DMS79 treated with DMSO at 0.1 percent for 48 hours (cell line): ENCODE measurements at regions not wholly inside any gene's neighbourhood (a gene's known extent, or its start where the extent isn't known, plus 50 kb on each side); places are given as distances from the start of the nearest gene placed in this dataset.

Source experiments
- DNase-seq: peaks from one replicate; lab custom pipeline; 2025; lab: John Stamatoyannopoulos, UW

DNA sequence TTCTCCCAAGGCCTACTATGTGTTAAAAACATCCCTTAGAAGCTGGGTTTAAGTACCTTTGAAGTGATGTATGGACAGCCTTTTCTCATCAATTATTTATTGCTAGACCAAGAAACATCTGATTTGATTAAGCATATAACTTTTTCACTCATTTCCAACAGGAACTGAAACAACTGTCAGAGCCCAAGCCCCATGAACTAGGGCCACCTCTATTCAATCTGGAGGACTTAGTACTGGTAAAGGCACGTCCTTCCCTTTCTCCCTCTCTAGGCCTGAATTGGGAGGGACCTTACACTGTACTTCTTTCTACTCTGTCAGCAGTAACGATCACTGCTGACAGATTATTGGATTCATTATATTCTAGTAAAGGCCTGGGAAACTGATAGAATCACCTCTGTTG, 612.0 kb upstream of the CDH8 start:
- DNase-seq: no peak

DNA sequence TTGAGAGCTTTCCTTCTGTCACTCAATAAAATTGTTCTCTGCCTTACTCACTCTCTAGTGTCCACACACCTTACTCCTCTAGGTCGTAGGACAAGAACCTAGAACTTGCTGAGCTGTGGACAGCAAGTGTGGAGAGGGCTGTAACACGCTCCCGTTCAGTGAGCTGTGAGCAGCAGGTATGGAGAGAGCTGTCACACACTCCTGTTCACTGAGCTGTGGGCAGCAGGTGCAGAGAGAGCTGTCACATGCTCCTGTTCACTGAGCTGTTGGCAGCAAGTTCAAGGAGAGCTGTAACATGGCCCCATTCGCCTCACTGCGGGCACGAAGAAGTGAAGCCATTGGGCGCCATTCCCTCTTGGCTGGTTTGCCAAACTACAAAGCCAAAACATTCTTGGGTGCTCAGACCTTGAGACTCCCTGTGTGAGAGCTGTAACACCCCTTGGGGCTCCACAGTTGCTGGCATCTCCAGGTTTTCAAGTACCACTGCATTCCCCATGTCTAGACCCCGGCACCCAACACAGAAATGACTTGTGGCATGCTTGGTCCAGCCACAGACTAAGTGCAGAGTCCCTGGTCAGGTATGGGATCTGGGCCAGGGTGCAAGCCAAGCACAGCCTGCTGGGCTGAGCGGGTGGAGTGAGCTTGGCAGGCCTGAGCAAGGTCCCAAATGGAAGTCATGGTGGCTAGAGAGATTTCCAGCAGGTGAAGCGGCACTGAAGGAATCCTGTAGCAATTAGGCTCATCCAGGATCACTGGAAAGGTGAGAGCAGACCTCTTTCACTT, 608.0 kb upstream of the CDH8 start:
- no peak for DNase-seq

DNA sequence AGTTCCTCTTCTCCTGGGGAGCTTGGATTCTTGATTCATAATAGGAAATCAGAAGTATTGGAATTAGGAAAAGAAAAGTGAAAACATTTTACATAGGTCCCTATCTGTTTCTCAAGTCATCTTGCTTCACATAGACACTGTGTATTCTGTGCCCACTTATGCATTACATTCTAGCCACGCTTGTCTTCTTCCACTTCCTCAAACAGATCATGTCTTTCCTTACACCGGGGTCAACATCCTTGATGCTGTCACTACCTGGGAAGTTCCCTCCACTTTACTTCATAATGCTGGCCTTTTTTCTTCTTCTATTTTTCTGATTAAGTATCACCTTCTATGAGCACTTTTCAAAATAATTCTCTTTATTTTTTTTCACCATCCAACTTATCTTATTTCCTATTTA, 606.4 kb upstream of the CDH8 start:
- DNase-seq: no peak

DNA sequence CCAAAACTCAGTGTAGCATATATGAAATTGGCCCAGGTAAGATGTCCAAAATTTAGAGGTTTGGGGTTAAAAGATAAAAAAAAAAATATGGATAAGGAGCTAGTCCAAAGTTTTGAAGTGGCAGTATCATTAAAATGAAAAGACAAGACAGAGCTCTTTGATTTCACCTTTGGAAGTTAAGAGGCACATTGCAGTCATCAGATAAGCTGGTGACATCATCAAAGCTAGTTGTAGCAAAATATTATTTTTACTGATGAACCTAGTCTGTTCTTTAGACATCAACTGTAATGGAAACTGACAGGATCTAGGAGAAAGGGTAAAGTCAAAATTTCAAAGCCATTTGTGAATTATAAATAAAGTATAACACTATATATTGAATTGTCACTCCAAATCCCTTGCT, 603.7 kb upstream of the CDH8 start:
- no peak for DNase-seq

DNA sequence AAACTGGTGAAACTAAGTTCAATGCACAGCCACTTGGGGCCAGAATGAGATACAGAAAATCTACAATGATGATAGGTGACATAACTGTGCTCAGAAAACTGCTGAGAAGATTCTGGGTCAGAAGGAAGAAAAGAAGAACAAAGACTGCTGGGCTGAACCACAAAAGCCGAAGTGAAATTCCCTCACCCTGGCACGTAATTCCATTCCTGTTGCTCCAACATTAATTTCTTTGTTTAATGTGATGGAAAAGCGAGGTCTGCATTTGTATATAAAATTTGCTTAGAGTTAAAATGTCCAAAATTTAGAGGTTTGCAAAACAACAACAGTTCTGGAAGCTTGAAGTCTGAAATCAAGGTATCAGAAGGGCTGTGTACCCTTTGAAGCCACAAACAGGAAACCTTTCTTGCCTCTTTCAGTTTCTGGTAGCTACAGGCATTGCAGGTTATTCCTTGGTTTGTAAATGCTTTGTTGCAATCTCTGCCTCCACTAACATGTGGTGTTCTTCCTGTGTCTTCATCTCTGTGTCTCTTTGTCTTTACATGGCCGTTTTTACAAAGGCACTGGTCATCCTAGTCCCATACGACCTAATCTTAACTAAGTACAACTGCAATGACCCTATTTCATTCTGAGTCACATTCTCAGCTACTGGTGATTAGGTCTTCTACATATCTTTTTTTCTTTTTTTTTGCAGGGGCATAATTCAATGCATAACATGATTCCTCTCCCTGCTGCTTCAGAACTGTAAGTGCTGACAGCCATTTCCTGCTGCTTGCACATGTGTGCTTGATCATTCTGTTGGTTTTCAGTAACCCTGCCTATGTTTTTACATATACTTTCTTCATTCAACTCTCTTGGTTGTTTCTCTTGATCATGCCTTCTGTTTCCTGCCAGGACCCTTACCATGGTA, 603.0 kb upstream of the CDH8 start:
- DNase-seq: no peak

DNA sequence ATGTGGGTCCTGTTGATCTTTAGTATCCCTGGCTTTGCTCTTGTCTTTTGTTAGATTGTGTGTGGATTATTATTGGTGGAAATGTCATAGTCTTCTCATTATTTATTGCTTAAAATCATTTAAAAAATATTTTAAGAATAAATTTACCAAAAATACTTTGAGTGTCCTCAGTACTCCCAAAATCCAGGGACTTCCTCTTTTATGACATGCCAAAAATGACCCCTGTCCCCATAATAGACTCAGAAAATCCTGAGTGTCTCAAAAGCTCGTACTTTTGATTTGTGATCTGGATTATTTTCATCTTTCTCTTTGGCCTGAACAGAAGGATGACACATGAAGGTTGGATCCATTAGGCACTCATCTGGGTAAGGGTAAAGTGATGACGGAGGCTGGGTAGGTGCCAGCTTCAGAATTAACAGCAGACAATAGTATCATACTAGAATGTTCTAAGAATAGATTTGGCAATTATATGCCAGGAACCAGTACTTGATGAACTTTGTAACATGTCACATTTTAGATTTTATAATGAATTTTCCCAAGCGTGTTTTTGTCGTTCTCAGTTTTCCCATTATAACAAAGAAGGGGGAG, 602.2 kb upstream of the CDH8 start:
- no peak for DNase-seq

DNA sequence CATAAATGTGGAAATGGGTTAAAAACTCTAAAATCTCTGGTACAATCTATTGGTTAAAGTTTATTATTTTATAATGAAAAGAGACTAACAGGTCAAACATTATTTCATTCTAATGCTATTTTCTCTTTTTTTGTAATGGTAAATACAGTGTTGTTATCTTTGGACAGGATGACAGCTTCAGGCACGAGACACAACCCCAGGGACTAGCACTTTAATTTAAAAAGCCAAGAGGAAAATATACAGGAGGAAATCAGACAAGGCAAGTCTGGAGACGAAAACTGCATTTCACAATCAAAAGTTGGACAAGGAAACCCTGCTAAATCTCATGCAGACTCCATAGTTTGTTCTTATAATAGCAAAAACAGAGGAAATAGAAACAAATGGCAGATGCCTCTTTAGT, 589.1 kb upstream of the CDH8 start:
- DNase-seq: no peak

DNA sequence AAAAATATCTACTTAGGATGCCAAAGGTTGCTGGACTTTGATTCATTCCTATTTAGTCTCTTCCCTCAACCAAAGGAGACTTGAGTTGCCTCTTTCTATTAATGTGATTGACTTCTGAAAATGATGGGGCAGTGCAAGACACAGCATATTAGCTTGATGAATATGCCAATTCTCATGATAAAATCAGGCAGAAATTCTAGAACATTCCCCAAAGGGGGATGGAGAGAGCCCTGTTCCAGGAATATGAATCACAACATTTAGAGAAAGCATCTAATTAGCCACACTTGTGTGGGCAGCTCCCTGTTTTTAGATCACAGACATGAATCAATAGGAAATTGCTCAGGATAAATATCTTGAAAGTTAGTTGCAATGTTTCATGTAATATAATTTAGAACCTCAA, 584.0 kb upstream of the CDH8 start:
- no peak for DNase-seq

DNA sequence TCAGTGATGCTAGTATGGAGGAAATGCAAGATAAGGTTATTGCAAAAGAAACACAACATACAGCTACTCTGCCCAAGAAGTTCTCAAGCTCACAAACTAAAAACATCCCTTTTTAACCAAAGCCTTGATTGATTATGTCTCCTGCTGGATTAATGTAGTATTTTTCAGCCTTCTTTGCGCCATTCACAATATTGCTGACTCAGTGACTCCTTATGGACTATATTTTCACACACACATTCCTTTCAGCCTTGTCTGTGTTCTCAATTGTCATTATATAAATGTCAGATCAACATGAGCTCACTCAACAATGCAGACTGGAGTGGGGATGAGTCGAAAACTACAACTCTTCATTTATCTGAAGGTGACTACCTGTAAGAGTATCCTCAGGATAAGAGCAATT, 579.3 kb upstream of the CDH8 start:
- DNase-seq: no peak

DNA sequence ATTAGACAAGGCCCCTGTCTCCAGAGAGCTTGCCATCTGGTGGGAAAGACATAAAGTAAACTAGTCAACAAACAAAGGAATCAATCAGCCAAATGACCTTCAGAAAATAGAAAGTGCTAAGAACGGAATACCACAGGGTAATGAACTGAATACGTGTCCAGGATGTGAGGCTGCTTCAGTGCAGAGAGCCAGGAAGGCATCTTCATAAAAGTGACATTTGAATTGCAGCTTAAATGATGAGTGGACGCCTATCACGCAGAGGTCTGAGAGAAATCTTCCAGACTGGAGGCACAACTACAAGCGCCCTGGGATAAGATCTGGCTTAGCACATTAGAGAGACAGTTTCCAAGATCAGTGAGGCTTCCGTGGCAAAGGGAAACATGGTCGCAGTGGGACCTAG, 574.1 kb upstream of the CDH8 start:
- no peak for DNase-seq

DNA sequence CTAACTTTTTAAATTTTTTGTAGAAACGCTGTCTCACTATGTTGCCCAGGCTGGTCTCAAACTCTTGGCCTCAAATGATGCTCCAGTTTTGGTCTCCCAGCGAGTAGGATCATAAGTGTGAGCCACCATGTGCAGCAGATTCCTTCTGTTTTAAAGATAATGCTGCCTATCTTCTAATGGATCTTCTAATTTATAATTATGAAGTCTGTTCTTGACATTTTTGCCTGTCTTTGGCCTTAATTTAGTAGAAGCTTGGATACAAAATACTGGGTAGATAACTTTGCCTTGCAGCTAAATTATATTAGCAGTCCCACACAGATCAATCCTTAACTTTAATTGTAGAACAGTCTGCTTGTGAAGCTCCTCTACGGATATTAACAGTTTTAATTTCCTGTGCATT, 566.6 kb upstream of the CDH8 start:
- DNase-seq: no peak

DNA sequence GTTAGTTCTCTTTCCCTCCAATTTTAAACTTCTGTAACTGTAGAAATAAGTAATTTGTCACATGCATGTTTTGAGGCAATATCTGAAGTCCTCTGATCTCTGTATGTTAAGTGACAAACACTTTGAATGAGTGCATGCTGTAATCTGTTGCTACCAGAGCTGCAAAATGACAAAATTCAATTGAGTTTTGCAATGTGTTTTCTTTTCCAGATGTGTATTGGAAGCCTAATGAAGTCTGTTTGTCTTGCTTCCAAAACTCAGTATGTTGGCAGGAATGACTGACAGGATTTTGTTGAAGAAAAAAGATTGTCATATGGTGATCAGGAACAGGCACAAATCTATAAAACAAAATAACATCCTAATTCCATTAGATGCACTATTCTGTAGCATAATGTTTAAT, 561.6 kb upstream of the CDH8 start:
- no peak for DNase-seq

DNA sequence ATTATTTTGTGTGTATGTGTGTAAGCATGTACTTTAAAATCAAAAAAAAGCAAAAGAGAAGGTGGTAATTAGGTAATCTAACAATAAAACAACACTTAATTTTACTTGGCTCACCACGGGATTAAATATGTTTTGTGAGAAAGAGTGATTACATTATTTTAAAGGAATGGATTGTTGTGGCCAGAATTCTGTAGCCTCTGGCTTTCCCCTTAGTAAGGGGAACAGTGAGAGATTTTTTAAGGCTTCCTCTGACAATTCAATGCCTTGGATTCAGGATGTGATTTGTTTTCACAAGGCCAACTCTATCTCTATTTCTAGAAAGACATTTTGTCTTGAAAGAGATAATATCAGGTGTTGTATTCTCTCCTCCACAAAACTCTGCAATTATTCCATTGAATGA, 560.3 kb upstream of the CDH8 start:
- no peak for DNase-seq

DNA sequence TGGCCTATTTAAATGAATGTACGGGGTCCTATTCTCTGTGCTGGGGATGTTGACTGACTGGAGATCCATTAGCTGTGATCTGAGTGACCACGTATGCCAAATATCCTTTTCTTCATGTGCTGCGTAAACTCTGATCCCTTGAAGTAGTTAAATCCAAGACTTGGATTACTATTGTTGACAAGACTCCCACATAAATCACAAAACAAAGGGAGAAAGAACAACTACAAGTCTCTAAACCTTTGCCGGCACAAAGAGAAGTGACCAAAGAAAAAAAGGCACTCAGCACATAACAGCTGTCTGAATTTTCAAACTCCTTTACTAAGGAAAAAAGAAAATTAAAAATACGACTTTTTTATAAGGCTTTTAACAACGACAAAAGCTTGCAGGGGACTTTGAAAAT, 559.9 kb upstream of the CDH8 start:
- DNase-seq: no peak

DNA sequence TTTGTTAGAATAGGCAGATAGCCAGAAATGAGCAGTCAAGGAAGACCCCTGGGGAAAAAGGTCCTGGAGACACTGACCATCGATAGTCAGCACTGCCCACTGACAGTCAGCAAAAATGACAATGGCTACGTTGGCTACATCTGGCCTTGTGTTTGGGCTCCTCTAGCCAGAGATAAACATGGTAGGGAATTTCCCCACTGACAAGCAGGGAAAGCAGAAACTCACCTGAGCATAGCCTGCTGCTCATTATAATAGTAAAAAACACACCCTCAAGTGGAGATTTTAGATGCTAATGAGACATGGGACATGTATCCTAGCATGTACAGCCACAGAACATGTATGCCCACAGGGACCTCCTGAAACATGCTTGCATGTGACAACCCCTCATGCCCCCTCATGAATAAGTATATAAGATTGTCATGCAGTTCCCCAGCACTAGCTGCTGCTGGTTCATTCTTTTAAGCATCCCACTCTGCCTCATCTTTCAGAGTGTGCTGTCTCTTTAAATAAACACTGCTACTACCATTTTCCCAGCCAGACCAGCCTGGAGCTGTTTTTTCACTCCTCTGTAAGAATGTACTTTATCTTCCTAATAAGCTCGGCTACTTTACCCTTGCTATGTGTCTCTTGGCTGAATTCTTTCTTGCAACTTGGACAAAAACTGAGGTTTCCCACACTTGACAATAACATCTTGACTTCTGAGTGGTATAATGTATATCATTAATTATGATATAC, 550.1 kb upstream of the CDH8 start:
- no peak for DNase-seq

DNA sequence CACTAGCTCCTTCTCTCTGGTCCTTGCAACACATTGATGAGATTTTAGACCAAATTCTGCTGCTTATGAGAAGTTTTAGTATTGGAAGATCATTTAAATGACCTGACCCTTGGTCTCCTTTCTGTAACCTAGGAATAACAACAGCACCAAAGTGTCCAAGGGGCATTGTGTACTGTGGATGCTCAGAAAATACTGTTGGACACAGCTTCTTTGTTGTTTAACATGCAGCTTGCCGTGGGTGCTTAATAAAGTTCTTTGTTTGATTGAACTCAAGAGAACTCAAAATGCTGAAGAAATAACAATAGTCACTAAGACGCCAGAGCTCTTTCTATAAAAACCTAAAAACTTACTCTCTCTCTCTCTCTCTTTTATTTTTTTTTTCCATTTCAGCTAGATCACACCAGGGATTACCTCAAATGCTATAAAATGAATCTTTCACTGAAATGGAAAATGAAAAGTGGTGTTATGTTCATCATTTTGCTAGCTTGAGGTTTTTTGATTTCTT, 548.9 kb upstream of the CDH8 start:
- DNase-seq: no peak

DNA sequence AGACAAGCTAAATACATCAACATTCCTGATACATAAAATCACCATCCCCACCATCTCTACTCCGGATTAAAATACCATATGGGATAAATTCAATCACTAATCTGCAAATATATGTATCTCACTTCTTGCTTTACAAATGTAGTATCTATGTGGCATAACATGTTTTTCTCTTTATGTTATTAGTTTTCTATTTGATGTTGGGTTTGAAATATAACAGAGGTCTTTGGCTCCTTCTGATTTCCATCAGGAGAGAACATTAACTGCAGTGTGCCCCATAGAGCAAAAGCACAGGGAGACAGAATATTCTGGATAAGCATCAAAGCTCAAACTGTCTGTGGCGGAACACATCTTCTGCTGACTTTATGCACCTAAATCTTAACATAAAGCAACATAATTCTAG, 547.2 kb upstream of the CDH8 start:
- no peak for DNase-seq

DNA sequence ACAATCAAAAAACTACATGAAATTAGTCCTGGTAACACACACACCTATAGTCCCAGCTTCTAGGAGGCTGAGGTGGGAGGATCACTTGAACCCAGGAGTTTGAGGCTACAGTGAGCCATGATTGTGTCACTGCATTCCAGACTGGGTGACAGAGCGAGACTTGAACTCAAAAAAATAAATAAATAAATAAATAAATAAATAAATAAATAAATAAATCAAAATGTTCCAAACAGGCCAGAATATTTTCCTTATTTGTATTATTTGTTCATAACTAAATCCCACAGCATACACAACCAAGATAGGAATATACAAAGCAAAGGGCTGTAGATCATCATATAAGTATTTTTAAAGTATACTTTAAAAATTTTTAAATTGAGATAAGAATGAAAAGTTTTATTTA, 537.2 kb upstream of the CDH8 start:
- DNase-seq: no peak

DNA sequence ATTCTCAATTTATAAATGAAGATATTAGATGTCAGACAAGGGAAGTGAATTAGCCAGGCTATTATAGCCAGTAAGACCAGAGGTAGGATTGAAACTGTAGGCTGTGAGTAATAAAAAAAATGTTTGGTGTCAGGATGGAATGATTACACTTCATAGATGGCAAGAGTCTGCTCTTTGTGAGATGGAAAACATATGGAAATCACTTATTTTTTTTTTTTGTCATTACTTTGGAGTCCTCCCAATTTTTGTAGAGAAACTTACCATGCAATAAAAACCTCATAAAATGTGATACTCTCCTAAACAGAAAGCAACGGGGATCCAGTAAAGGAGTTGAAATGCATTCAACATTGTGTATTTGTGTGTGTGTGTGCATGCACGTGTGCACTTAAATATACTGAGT, 532.7 kb upstream of the CDH8 start:
- no peak for DNase-seq

DNA sequence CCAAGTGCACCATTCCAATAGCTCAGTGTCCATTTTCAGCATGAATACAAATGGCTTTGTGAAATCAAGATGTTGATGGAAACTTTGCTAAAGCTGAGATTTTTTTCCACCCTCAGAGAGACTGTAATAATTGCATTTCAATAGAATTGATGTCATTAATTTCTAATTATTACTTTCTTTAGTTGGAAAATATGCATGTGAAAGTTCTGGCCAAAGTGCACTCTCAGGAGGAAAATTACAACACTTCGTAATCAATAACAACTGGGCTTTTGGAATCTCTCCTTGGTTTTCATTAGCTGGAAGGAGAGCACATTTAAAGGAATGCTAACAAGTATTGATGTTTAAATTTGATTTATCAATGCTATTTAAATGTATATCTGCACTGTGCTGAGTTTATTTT, 529.5 kb upstream of the CDH8 start:
- DNase-seq: no peak

DNA sequence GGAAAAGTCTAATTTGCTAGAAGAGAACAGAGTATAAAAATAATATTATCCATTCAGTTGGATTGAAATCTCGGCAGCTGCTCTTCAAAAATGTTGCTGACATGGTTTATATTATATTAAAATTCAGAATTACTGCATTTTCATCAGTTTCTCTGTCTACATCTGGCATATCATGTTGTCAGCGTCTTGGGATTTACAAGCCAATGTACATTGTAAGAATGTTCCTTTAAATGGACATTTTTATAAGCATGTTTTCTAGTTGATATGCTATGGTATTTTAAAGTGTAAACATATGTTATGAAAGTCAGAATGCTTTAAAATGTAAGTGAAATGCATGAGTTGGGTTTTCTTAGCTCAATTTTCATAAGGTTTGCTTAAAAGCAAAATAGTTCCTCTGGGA, 528.1 kb upstream of the CDH8 start:
- no peak for DNase-seq

DNA sequence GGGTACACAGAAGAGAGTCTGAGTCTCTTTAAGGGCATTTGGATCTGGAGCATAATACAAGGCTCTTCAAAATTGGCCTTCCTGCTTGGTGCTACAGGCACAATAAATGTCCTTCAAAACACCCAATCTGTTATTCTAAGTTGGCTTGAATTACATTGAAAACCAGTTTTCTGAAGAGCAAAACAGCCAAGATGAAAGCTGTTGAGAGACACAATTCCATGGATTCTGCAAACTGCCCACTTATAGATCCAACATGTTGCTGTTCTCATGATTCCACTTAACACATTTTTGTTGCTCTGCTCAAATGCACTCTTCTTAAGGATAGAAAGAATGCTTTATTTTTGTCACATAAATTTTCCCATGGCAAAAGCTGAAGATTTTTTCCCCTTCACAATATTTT, 525.9 kb upstream of the CDH8 start:
- peak; percentile 7 for DNase-seq
